K562 (cell line): ENCODE measurements at regions not wholly inside any gene's neighbourhood (a gene's known extent, or its start where the extent isn't known, plus 50 kb on each side); places are given as distances from the start of the nearest gene placed in this dataset.

Source experiments
- ATAC-seq: fragments of 200-7000 bp; cut with Tn5 transposase; 3 replicates; pipeline ENCODE4 v1.9.1; 2020; ENCODE audit warnings: moderate library complexity
- BruUV-seq: library from RNA; stranded (reverse); fragments of 400-500 nt; replicated peaks from 2 replicates; lab custom pipeline; 2021; lab: Mats Ljungman, UMichigan
- CTCF ChIA-PET: fragments of 300-600 bp; formaldehyde crosslinking; extraction: SDS; loops from one replicate; lab custom pipeline; 2021; ENCODE audit warnings: low intra/inter-chr PET ratio; lab: Yijun Ruan, JAX
- POLR2A ChIA-PET: fragments of 300-600, 350-650 bp; sonication (Branson Sonifier 250); formaldehyde crosslinking; extraction: SDS; loops from one replicate; lab custom pipeline; 2021; ENCODE audit warnings: antibody characterized with exemption, inconsistent platforms; lab: Yijun Ruan, JAX
- DNase-seq, 4 experiments: peaks; one replicate each; pipeline versions ENCODE4 v3.0.0 to v3.0.0-alpha.2; 2011 to 2018; ENCODE audit warnings: low spot score in 3 of 4, mixed read lengths in 3 of 4; ENCODE audit errors: extremely low read depth in 1 of 4
- FAIRE-seq: peaks from 2 replicates; lab custom pipeline; 2011; peaks lifted over from hg19 to GRCh38; lab: Jason Lieb, UNC
- H2AFZ ChIP-seq: 2 replicates; pipeline ENCODE4 v1.6.0; 2011; ENCODE audit warnings: low read depth, low read length, control low read depth, inconsistent platforms
- H3K27ac ChIP-seq: fragments of 200-600 bp; 3 replicates; pipeline ENCODE4 v1.8.0; 2011; ENCODE audit warnings: low read depth, mild to moderate bottlenecking, control low read depth, inconsistent platforms, low read length, moderate library complexity, mixed read lengths; ENCODE audit errors: extremely low read depth
- H3K27me3 ChIP-seq, 2 experiments: fragments of 300-600 bp in 1 of 2; 2 replicates in 1 of 2; 3 replicates in 1 of 2; pipeline versions ENCODE4 v1.6.0 to v1.8.0; 2011; ENCODE audit warnings: inconsistent platforms in 2 of 2, low read length in 2 of 2, mild to moderate bottlenecking in 1 of 2, mixed read lengths in 1 of 2, moderate library complexity in 1 of 2; ENCODE audit not compliant: control insufficient read depth in 2 of 2, insufficient read depth in 2 of 2
- H3K36me3 ChIP-seq: fragments of 300-600 bp; 3 replicates; pipeline ENCODE4 v1.8.0; 2011; ENCODE audit warnings: mild to moderate bottlenecking, low read length, inconsistent platforms; ENCODE audit not compliant: control insufficient read depth, insufficient read depth
- H3K4me1 ChIP-seq, 2 experiments: fragments of 200-600 bp in 1 of 2; replicated peaks in 1 of 2; 2 replicates in 1 of 2; 3 replicates in 1 of 2; pipeline versions ENCODE4 v1.5.1 to v1.8.0; 2011; ENCODE audit warnings: inconsistent platforms in 2 of 2, low read length in 2 of 2, mild to moderate bottlenecking in 1 of 2, mixed read lengths in 1 of 2, moderate library complexity in 1 of 2; ENCODE audit not compliant: control insufficient read depth in 2 of 2, insufficient read depth in 2 of 2
- H3K4me2 ChIP-seq: 2 replicates; pipeline ENCODE4 v1.6.1; 2011; ENCODE audit warnings: low read length, control low read depth, inconsistent platforms, mixed read lengths; ENCODE audit not compliant: insufficient read depth
- H3K4me3 ChIP-seq: fragments of 200-600 bp; sonication (generic), shearing (Covaris generic); 2 replicates; pipeline ENCODE4 v1.5.1; 2016; ENCODE audit warnings: control low read depth, inconsistent platforms
- H3K79me2 ChIP-seq: fragments of 200-600 bp; 3 replicates; pipeline ENCODE4 v1.8.0; 2011; ENCODE audit warnings: low read length, inconsistent platforms; ENCODE audit not compliant: control insufficient read depth, insufficient read depth
- H3K9ac ChIP-seq, 2 experiments: 2 replicates each; pipeline versions ENCODE4 v1.6.0 to v1.6.1; 2011; ENCODE audit warnings: low read depth in 2 of 2, low read length in 2 of 2, control low read depth in 1 of 2, inconsistent platforms in 1 of 2, mild to moderate bottlenecking in 1 of 2, mixed read lengths in 1 of 2; ENCODE audit not compliant: insufficient read depth in 1 of 2
- H3K9me1 ChIP-seq: one replicate; pipeline ENCODE4 v1.6.0; 2011; ENCODE audit warnings: inconsistent platforms, mild to moderate bottlenecking, low read length, moderate library complexity; ENCODE audit not compliant: control insufficient read depth, insufficient read depth
- H3K9me3 ChIP-seq: replicated peaks from 2 replicates; pipeline ENCODE4 v1.5.1; 2011; ENCODE audit warnings: low read depth, low read length, inconsistent platforms; ENCODE audit not compliant: control insufficient read depth, insufficient read depth
- H4K20me1 ChIP-seq: replicated peaks from 2 replicates; pipeline ENCODE4 v1.6.1; 2011; ENCODE audit warnings: low read length, inconsistent platforms, mixed read lengths; ENCODE audit not compliant: control insufficient read depth, insufficient read depth
- BRCA1 ChIP-seq, 2 experiments: fragments of 450-650 bp in 1 of 2; sonication (generic) in 1 of 2; formaldehyde crosslinking in 1 of 2; IDR thresholded peaks; 2 replicates each; pipeline versions ENCODE4 v1.5.0 to v1.6.1; 2017 to 2020; ENCODE audit warnings: mild to moderate bottlenecking in 1 of 2, missing genetic modification reagents in 1 of 2
- HNRNPL ChIP-seq: fragments of 200-400 bp; formaldehyde crosslinking; IDR thresholded peaks from 2 replicates; pipeline ENCODE4 v1.6.1; 2017; ENCODE audit warnings: low read depth, mild to moderate bottlenecking, low read length
- KDM1A ChIP-seq, 2 experiments: fragments of 450-650 bp; IDR thresholded peaks; 2 replicates each; pipeline ENCODE4 v1.6.1; 2016; ENCODE audit warnings: mild to moderate bottlenecking in 2 of 2
- MAZ ChIP-seq, 2 experiments: fragments of 450-650 bp in 1 of 2; sonication (generic) in 1 of 2; formaldehyde crosslinking; IDR thresholded peaks in 1 of 2; conservative IDR thresholded peaks in 1 of 2; 2 replicates each; pipeline versions ENCODE4 v1.4.0 to v1.5.0; 2020; ENCODE audit warnings: mild to moderate bottlenecking in 1 of 2, missing genetic modification reagents in 1 of 2
- NR2C2 ChIP-seq, 2 experiments: fragments of 200-800 bp in 1 of 2; sonication (Bioruptor generic) in 1 of 2; sonication (generic) in 1 of 2; formaldehyde crosslinking in 1 of 2; IDR thresholded peaks; 2 replicates each; pipeline versions ENCODE4 v1.6.1 to v1.8.0; 2016 to 2022; ENCODE audit warnings: mild to moderate bottlenecking in 1 of 2, missing compliant biosample characterization in 1 of 2, missing genetic modification characterization in 1 of 2, missing genetic modification reagents in 1 of 2
- PHF20 ChIP-seq: fragments of 450-650 bp; IDR thresholded peaks from 2 replicates; pipeline ENCODE4 v1.6.1; 2018; ENCODE audit not compliant: partially characterized antibody
- ZKSCAN8 ChIP-seq: fragments of 200-800 bp; sonication (Bioruptor generic); IDR thresholded peaks from 2 replicates; pipeline ENCODE4 v1.6.1; 2016; ENCODE audit warnings: missing genetic modification characterization, missing compliant biosample characterization
- ZNF79 ChIP-seq: fragments of 250-450 bp; sonication (Bioruptor Pico); IDR thresholded peaks from 2 replicates; pipeline ENCODE4 v1.4.0; 2020; ENCODE audit warnings: low read depth, mild to moderate bottlenecking, moderate library complexity
- WGBS: fragments of 100-300 bp; shearing (Covaris generic); methylation state at CpG from one replicate; pipeline ENCODE4 v1.1.6; 2016; ENCODE audit warnings: low coverage, mixed read lengths; ENCODE audit not compliant: insufficient coverage; ENCODE audit errors: missing lambda C conversion rate; 5-methylcytosine and 5-hydroxymethylcytosine counted together
- in situ Hi-C: fragments of 300-500 bp; cut with MboI; formaldehyde crosslinking; loops from 4 replicates; pipeline ENCODE4 v1.15.0; 2018; ENCODE audit warnings: inconsistent platforms, mixed read lengths
- intact Hi-C: fragments of 100-400 bp; cut with micrococcal nuclease; formaldehyde crosslinking; loops from 2 replicates; pipeline ENCODE4 v1.14.2; 2022

- H3K27me3 ChIP-seq = no peaks in the 10 kb centered on the region
- POLR2A ChIA-PET = no interaction called here
- no peak for DNase-seq
- in situ Hi-C loops = no loop called here
- FAIRE-seq = no peak
- H3K79me2 ChIP-seq = no peaks in the 10 kb centered on the region
- BruUV-seq = no TSS peak
- H2AFZ ChIP-seq = no peak overlapping the region
- TF ChIP-seq BRCA1 (IDR thresholded peaks at IDR 0.05) (no peak), BRCA1 (CRISPR knock-in tag; IDR thresholded peaks at IDR 0.05) (no peak), HNRNPL (no peak), ZKSCAN8 (CRISPR knock-in tag) (no peak), NR2C2 (CRISPR knock-in tag; IDR thresholded peaks at IDR 0.05) (no peak), NR2C2 (tag; IDR thresholded peaks at IDR 0.05) (no peak), KDM1A (IDR thresholded peaks at IDR 0.05) (no peak), MAZ (CRISPR knock-in tag; conservative IDR thresholded peaks at IDR 0.05 in 1 of 2, IDR thresholded peaks at IDR 0.05 in 1 of 2) (no peak), PHF20 (no peak), ZNF79 (CRISPR knock-in tag) (no peak)
- TF ChIP-seq, all 486 proteins: peak for 0
- Histone ChIP-seq H3K4me2 (no peak overlapping the region), H3K4me3 (no peak overlapping the region), H3K27ac (no peak overlapping the region), H3K4me1 (no peaks in the 10 kb centered on the region), H3K9me1 (no peaks in the 10 kb centered on the region), H4K20me1 (no peaks in the 10 kb centered on the region), H3K36me3 (no peaks in the 10 kb centered on the region), H3K9ac (no peak overlapping the region), H3K9me3 (no peaks in the 10 kb centered on the region; the same call in 1 of the 2 replicates)
- intact Hi-C loops = no loop called here
- no peak for ATAC-seq
- CTCF ChIA-PET = no interaction called here
- WGBS = 1% methylated on average over 7 of the region's 7 CpGs
Observed at GRCh38 chr2:51472783-51473182, 440.9 kb upstream of the NRXN1 start.
